Stimulated activated CD8-positive, alpha-beta memory T cell treated with anti-CD3 and anti-CD28 coated beads, Interleukin-4, amount 100 ng/mL, for 48 hours (primary cell): ENCODE measurements at regions not wholly inside any gene's neighbourhood (a gene's known extent, or its start where the extent isn't known, plus 50 kb on each side); places are given as distances from the start of the nearest gene placed in this dataset.

Experiments used
- DNase-seq: peaks from one replicate; pipeline ENCODE4 v3.0.0-alpha.2; 2020

DNA sequence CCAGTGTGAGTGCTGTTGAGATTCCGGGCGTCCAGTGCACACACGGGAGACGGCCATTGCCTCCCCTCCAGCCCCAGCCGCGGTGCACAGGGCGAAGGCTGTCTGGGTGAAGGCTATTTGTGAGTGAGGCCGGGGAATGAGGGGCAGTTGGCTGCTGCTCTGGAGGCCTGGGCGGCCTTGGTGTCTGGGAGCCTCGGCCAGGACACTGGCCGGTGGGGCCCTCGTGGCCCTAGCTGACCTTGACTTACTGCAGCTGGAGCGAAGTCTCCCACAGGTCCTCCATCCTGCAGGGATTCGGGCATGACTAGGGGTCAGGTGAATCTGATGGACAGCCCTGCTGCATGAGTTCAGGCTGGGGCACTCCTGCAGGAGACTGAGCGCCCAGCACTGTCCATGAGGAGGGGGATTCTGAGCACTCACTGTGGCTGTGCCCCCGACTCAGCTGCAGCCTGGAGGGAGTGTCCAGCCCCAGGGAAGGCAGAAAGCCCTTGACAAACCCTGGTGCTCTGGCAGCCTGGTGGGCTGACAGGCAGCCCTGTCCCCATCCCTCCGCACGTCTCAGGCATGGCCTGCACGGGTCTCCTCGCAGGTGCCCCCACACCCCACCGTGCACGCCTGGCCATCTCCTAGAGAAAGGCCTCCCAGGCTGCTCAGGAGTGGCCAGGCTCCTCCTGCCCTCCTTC lies 52.7 kb upstream of the FAM20C start:
- DNase-seq = no peak

DNA sequence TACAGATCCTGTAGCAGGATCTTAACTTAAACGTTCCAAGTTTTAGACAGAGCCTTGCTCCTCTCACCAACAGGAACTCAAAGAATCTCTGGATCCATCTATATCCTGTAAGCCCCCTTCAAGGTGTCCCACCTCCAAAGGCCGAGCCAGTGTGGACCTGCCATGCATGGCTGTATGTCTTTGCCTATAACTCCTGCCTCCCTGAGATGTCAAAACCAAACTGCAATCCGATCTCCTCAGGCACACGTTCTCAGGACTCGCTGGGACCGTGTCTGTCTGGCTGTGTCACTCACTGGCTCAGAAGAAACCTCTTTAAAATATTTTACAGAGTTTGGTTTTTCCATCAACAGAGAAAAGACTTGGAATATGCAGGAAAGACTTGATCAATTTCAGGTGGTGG lies 51.4 kb upstream of the FAM20C start:
- DNase-seq = no peak

DNA sequence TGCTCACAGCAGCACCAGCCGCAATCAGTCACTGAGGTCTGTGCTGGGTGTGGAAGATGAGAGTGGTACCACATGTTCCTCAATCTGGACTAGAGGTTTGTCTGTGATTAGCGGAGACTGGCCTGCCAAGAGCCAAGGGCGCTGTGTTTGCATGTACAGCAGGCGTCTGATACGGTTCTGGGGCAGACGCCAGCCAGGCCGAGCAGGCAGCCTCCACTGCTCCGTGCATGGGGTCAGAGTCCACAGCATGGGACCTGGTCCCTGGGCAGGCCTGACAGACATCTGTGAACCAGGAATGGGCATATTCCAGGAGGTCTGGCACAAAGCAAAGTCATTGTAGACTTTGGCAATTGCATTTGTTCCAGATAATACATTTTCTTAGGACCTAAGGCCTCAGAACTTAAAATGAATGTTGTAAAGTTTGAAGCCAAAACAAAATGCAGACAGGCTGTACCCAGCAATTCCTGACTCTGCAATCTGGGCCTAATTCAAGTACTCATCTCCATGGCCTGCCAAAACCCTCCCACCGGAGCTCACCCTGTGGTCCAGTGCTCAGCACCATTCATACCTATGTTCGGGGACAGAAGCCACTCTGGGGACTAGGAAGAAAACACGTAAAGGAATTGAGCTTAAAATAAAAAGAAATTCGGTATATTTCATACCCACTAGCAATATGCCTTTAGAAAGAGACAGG lies 50.0 kb upstream of the FAM20C start:
- no peak for DNase-seq
